ENCODE measurements at regions not wholly inside any gene's neighbourhood (a gene's known extent, or its start where the extent isn't known, plus 50 kb on each side); places are given as distances from the start of the nearest gene placed in this dataset.

- no peaks in the 10 kb centered on the region for H3K9me3 ChIP-seq
- H3K4me1 ChIP-seq: peaks cover 0 to 13% (median 10%) of the 10 kb centered on the region in 4 donors
- DNase-seq (ENCODE audit: extremely low spot score): no peak
- H3K27ac ChIP-seq (replicated peaks in 1 of 4): no peak overlapping the region
- H3K27me3 ChIP-seq: no peaks in the 10 kb centered on the region
- H3K4me3 ChIP-seq: no peak overlapping the region
- 90% methylated on average over 1 of the region's 1 CpG for WGBS
- intact Hi-C loops (cut with DNase I): no loop called here
- no peaks in the 10 kb centered on the region for H3K36me3 ChIP-seq
- TF ChIP-seq EP300 (IDR thresholded peaks at IDR 0.05): no peak
- no peak for TF ChIP-seq POLR2AphosphoS5 (IDR thresholded peaks at IDR 0.05)
- no peak for TF ChIP-seq POLR2A (IDR thresholded peaks at IDR 0.05; ENCODE audit: low read depth)
- no peak for TF ChIP-seq CTCF (IDR thresholded peaks at IDR 0.05)
Measured at GRCh38 chr18:43826215-43826614, 548.9 kb upstream of the SYT4 start.

GRCh38 chr18:43827311-43827710 is 550.0 kb upstream of the SYT4 start:
- TF ChIP-seq EP300 (IDR thresholded peaks at IDR 0.05) (no peak), CTCF (IDR thresholded peaks at IDR 0.05) (no peak), POLR2AphosphoS5 (IDR thresholded peaks at IDR 0.05) (no peak)
- Histone ChIP-seq H3K4me3 (no peak overlapping the region), H3K9me3 (no peaks in the 10 kb centered on the region), H3K27me3 (no peaks in the 10 kb centered on the region), H3K36me3 (no peaks in the 10 kb centered on the region), H3K4me1 (peaks cover 0 to 15% (median 10%) of the 10 kb centered on the region in 4 donors), H3K27ac (replicated peaks in 1 of 4) (no peak overlapping the region)
- WGBS: 54% methylated on average over 4 of the region's 4 CpGs
- DNase-seq (ENCODE audit: extremely low spot score): no peak
- intact Hi-C loops (cut with DNase I): no loop called here

- Histone ChIP-seq H3K27me3 (no peaks in the 10 kb centered on the region), H3K27ac (replicated peaks in 1 of 4) (peak overlapping the region in 1 of 4 donors; percentile 28), H3K4me3 (no peak overlapping the region), H3K9me3 (no peaks in the 10 kb centered on the region), H3K4me1 (peaks cover 0 to 15% (median 10%) of the 10 kb centered on the region in 4 donors), H3K36me3 (no peaks in the 10 kb centered on the region)
- no peak for TF ChIP-seq CTCF (IDR thresholded peaks at IDR 0.05)
- no peak for TF ChIP-seq EP300 (IDR thresholded peaks at IDR 0.05)
- no peak for TF ChIP-seq POLR2A (IDR thresholded peaks at IDR 0.05; ENCODE audit: low read depth)
- no peak for TF ChIP-seq POLR2AphosphoS5 (IDR thresholded peaks at IDR 0.05)
- intact Hi-C loops (cut with DNase I): no loop called here
- DNase-seq (ENCODE audit: extremely low spot score): no peak
- WGBS: 33% methylated on average over 1 of the region's 1 CpG
Measured at GRCh38 chr18:43830303-43830702, 553.0 kb upstream of the SYT4 start.

GRCh38 chr18:43830947-43831346 is 553.7 kb upstream of the SYT4 start:
- H3K4me3 ChIP-seq: no peak overlapping the region
- TF ChIP-seq CTCF (IDR thresholded peaks at IDR 0.05) (no peak), EP300 (IDR thresholded peaks at IDR 0.05) (no peak), POLR2A (IDR thresholded peaks at IDR 0.05; ENCODE audit: low read depth) (no peak), POLR2AphosphoS5 (IDR thresholded peaks at IDR 0.05) (no peak)
- DNase-seq (ENCODE audit: extremely low spot score): no peak
- 74% methylated on average over 6 of the region's 6 CpGs for WGBS
- intact Hi-C loops (cut with DNase I): no loop called here
- peaks cover 0 to 15% (median 10%) of the 10 kb centered on the region in 4 donors for H3K4me1 ChIP-seq
- no peaks in the 10 kb centered on the region for H3K36me3 ChIP-seq
- H3K9me3 ChIP-seq: no peaks in the 10 kb centered on the region
- peak overlapping the region in 1 of 4 donors; percentile 28 for H3K27ac ChIP-seq (replicated peaks in 1 of 4)
- no peaks in the 10 kb centered on the region for H3K27me3 ChIP-seq

- Histone ChIP-seq H3K4me1 (peaks cover 0 to 21% (median 9%) of the 10 kb centered on the region in 4 donors), H3K4me3 (no peak overlapping the region), H3K36me3 (no peaks in the 10 kb centered on the region), H3K27ac (replicated peaks in 1 of 4) (peak overlapping the region; percentile 42 to 65 (median 56)), H3K27me3 (no peaks in the 10 kb centered on the region), H3K9me3 (no peaks in the 10 kb centered on the region)
- intact Hi-C loops (cut with DNase I): no loop called here
- no peak for DNase-seq (ENCODE audit: extremely low spot score)
- TF ChIP-seq EP300 (IDR thresholded peaks at IDR 0.05) (no peak), CTCF (IDR thresholded peaks at IDR 0.05) (no peak), POLR2AphosphoS5 (IDR thresholded peaks at IDR 0.05) (no peak), POLR2A (IDR thresholded peaks at IDR 0.05; ENCODE audit: low read depth) (no peak)
- whole genome bisulfite sequencing: 60% methylated on average over 1 of the region's 1 CpG
Measured at GRCh38 chr18:43846299-43846698, 569.0 kb upstream of the SYT4 start.
